GM11168 (cell line): ENCODE measurements at regions not wholly inside any gene's neighbourhood (a gene's known extent, or its start where the extent isn't known, plus 50 kb on each side); places are given as distances from the start of the nearest gene placed in this dataset.

Experiments
- in situ Hi-C: fragments of 300-500 bp; cut with MboI; formaldehyde crosslinking; loops from one replicate; pipeline ENCODE4 v1.12.0; 2022; ENCODE audit warnings: low sequenced_read_pairs; ENCODE audit not compliant: unreplicated experiment

DNA sequence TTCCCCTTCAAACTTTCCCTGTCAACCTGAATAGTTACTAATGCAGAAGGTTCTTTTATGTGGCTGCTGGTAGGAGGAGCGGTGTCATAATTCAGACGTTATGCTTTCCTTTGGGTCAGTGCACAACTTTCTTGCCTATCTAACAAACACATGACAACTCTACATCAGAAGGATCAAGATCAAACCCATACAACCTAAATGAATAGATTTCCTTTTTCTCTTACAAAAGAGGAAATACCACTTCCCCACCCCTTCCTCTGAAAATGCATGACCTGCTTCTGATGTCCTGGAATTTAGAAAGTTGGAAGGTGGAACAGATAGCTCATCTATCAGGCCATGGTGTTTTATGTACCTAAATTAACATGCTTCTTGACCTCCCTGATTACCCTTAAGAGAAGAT, 75.7 kb upstream of the ADGRL4 start:
- in situ Hi-C loops: no loop called here

DNA sequence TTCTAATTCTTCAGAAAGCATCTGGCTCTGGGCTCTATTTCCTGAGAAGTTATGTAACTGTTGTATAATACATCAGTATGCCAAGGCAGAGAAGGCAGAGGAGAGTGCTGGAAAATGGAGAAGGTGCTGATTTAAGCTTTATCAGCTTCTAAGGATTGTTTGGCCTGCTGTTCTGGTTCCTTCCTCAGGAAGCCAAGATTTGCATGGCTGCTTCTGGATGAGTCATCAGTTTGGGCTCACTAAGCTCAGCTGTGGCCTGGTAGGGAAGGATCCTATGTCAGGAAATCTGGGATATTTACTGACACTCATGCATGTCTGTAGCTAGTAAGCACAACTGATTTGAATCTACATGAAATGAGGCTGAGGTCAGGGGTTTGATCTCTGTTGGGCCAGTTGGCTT, 73.2 kb upstream of the ADGRL4 start:
- in situ Hi-C loops: no loop called here

DNA sequence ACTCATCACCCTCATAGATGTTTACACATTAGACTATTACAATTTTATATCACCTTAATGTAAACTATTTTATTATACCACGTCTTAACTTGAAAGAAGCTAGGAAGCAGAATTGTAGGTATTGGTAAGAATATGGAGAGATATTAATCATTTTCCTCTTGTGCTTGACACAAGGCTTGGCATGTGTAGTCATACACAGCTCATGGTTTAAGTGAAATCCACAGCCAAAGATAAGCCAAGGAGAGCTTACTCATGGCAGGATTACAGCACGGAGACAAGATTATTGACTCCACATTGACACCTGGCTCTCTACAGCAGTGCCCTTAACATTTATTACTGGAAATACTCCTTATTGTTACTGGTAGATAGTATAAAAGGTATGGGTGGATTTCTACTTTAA, 68.4 kb upstream of the ADGRL4 start:
- in situ Hi-C loops: no loop called here

DNA sequence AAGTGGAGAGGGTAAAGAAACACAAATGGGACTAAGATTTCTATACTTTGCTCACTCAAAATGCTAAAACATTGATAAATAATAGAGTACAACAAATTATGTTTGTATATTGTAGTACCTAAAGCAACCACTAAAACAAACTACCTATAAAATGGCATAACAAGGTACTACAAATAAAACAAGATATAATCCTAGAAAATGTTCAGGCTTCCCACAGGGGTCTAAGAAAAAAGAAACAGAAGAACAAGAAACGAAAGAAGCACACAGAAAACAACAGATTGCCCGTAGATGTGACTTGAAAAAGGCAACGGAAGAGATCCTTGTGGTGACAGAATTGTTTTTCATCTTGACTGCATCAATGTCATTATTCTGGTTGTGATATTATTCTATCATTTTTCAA, 63.3 kb upstream of the ADGRL4 start:
- in situ Hi-C loops: no loop called here

DNA sequence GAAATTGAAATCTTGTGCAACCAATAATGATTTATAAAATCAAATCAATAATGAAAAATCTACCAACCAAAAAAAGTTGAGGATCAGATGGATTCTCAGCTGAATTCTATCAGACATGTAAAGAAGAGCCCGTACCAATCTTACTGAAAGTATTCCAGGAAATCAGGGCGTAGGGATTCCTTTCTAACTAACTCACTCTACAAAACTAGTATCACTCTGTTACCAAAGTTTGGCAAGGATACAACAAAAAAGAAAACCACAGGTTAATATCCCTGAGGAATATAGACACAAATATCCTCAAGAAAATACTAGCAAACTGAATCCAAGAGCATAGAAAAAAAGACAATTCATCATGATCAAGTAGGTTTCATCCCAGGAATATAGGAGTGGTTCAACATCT, 52.8 kb upstream of the ADGRL4 start:
- in situ Hi-C loops: no loop called here
